ENCODE measurements at regions not wholly inside any gene's neighbourhood (a gene's known extent, or its start where the extent isn't known, plus 50 kb on each side); places are given as distances from the start of the nearest gene placed in this dataset.

DNA sequence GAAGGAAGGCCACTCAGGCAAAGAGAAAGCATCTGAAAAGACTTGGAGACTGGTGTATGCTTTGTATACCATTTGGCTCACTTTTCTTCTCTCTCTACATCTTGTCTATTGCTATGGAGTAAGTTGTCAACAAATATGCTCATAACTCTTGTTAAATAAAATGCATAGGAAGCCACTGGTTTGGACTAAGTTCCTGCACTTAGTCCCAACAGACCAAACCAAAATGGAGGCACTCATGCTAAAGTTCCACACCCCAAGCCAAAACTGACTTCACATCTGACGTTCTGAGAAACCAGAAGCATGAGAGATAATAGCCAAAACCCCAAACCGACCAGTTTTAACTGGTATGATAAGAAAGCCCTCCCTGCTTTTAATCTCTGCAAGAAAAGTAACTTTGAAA lies 135.3 kb upstream of the LYPLAL1 start:
- Histone ChIP-seq H3K27me3 (ENCODE audit: low read length) (no peaks in the 10 kb centered on the region), H3K79me2 (ENCODE audit: insufficient read depth, low read length) (no peaks in the 10 kb centered on the region), H4K20me1 (ENCODE audit: low read depth, low read length) (no peaks in the 10 kb centered on the region), H3K4me2 (ENCODE audit: low read depth, low read length, poor library complexity, severe bottlenecking) (no peak overlapping the region), H3K36me3 (ENCODE audit: low read length) (no peaks in the 10 kb centered on the region), H3F3A (ENCODE audit: insufficient read depth) (no peaks in the 10 kb centered on the region), H3K9ac (ENCODE audit: low read length) (no peak overlapping the region), H2AFZ (ENCODE audit: low read depth, low read length, severe bottlenecking) (no peak overlapping the region), H3K27ac (ENCODE audit: low read depth, low read length) (no peak overlapping the region), H3K9me2 (replicated peaks; ENCODE audit: insufficient read depth, low read length) (no peaks in the 10 kb centered on the region), H3K9me3 (ENCODE audit: insufficient read depth, low read length) (no peaks in the 10 kb centered on the region), H3K4me3 (ENCODE audit: insufficient read depth, low read length, poor library complexity, severe bottlenecking) (no peak overlapping the region)
- no peak for TF ChIP-seq EZH2phosphoT487 (conservative IDR thresholded peaks at IDR 0.05; ENCODE audit: low read length)
- TF ChIP-seq, protein P1, sequence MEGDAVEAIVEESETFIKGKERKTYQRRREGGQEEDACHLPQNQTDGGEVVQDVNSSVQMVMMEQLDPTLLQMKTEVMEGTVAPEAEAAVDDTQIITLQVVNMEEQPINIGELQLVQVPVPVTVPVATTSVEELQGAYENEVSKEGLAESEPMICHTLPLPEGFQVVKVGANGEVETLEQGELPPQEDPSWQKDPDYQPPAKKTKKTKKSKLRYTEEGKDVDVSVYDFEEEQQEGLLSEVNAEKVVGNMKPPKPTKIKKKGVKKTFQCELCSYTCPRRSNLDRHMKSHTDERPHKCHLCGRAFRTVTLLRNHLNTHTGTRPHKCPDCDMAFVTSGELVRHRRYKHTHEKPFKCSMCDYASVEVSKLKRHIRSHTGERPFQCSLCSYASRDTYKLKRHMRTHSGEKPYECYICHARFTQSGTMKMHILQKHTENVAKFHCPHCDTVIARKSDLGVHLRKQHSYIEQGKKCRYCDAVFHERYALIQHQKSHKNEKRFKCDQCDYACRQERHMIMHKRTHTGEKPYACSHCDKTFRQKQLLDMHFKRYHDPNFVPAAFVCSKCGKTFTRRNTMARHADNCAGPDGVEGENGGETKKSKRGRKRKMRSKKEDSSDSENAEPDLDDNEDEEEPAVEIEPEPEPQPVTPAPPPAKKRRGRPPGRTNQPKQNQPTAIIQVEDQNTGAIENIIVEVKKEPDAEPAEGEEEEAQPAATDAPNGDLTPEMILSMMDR (IDR thresholded peaks at IDR 0.05; ENCODE audit: insufficient read depth, low read length, poor library complexity, severe bottlenecking) = no peak

DNA sequence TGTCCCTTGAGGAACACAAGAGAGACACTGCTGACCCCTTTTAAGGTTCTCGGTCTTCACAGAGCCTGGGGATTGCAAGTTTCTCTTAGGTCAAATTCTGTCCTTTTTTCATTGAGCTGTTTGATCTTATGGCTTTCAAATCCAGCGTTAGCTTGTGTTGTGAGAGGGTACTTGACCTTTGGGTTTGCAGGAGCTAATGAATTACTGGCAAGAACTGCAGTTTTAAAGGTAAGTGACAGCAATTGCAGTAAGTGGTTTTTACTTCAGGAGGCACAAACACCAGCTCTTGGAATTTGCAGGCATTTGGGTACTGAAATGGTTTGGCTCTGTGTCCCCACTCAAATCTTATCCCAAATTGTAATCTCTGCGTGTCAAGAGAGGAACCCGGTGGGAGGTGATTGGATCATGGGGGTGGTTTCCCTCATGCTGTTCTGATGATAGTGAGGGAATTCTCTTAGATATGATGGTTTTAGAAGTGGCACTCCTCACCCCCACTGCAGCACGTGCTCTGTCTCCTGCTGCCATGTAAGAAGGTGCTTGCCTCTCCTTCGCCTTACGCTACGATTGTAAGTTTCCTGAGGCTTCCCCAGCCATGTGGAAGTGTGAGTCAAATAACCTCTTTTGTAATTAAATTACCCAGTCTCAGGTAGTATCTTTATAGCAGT lies 134.5 kb upstream of the LYPLAL1 start:
- TF ChIP-seq, protein P1 (IDR thresholded peaks at IDR 0.05; ENCODE audit: insufficient read depth, low read length, poor library complexity, severe bottlenecking) = no peak
- TF ChIP-seq EZH2phosphoT487 (conservative IDR thresholded peaks at IDR 0.05; ENCODE audit: low read length) = no peak
- no peaks in the 10 kb centered on the region for H3K27me3 ChIP-seq (ENCODE audit: low read length)
- H3K4me3 ChIP-seq (ENCODE audit: insufficient read depth, low read length, poor library complexity, severe bottlenecking) = no peak overlapping the region
- no peak overlapping the region for H3K9ac ChIP-seq (ENCODE audit: low read length)
- H2AFZ ChIP-seq (ENCODE audit: low read depth, low read length, severe bottlenecking) = no peak overlapping the region
- H3K4me2 ChIP-seq (ENCODE audit: low read depth, low read length, poor library complexity, severe bottlenecking) = no peak overlapping the region
- no peaks in the 10 kb centered on the region for H3K79me2 ChIP-seq (ENCODE audit: insufficient read depth, low read length)
- H3K9me2 ChIP-seq (replicated peaks; ENCODE audit: insufficient read depth, low read length) = no peaks in the 10 kb centered on the region
- no peaks in the 10 kb centered on the region for H3F3A ChIP-seq (ENCODE audit: insufficient read depth)
- H3K36me3 ChIP-seq (ENCODE audit: low read length) = no peaks in the 10 kb centered on the region
- no peaks in the 10 kb centered on the region for H4K20me1 ChIP-seq (ENCODE audit: low read depth, low read length)
- no peaks in the 10 kb centered on the region for H3K9me3 ChIP-seq (ENCODE audit: insufficient read depth, low read length)
- no peak overlapping the region for H3K27ac ChIP-seq (ENCODE audit: low read depth, low read length)

DNA sequence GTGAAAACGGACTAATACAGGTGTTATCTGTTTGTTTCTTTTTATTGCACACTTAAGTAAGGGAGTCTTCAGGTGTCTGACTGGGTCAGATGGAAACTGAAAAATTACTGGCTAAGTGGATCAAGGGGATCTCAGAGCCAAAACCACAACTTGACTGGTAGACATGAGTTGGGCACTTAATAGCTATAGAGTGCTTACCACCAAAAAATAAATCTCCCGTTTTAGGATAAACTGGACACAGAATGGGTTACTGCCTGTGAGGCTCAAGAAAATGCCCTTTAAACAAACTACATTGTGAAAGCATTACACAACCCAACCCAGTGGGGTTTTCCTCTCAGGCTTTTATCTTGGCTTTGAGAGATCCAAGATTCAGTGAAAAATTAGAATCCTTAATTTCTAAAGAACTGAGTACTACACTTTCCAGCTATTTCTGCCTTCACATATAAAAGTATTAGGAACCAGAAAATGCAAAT lies 134.0 kb upstream of the LYPLAL1 start:
- Histone ChIP-seq H3K36me3 (ENCODE audit: low read length) (no peaks in the 10 kb centered on the region), H4K20me1 (ENCODE audit: low read depth, low read length) (no peaks in the 10 kb centered on the region), H2AFZ (ENCODE audit: low read depth, low read length, severe bottlenecking) (no peak overlapping the region), H3K9me2 (replicated peaks; ENCODE audit: insufficient read depth, low read length) (no peaks in the 10 kb centered on the region), H3K27ac (ENCODE audit: low read depth, low read length) (no peak overlapping the region), H3K9me3 (ENCODE audit: insufficient read depth, low read length) (no peaks in the 10 kb centered on the region), H3K4me3 (ENCODE audit: insufficient read depth, low read length, poor library complexity, severe bottlenecking) (no peak overlapping the region), H3K79me2 (ENCODE audit: insufficient read depth, low read length) (no peaks in the 10 kb centered on the region), H3F3A (ENCODE audit: insufficient read depth) (no peaks in the 10 kb centered on the region), H3K4me2 (ENCODE audit: low read depth, low read length, poor library complexity, severe bottlenecking) (no peak overlapping the region), H3K9ac (ENCODE audit: low read length) (no peak overlapping the region), H3K27me3 (ENCODE audit: low read length) (no peaks in the 10 kb centered on the region)
- TF ChIP-seq, protein P1 (IDR thresholded peaks at IDR 0.05; ENCODE audit: insufficient read depth, low read length, poor library complexity, severe bottlenecking) = no peak
- no peak for TF ChIP-seq EZH2phosphoT487 (conservative IDR thresholded peaks at IDR 0.05; ENCODE audit: low read length)
